Prostate gland (tissue), 2 donors: ENCODE measurements at regions not wholly inside any gene's neighbourhood (a gene's known extent, or its start where the extent isn't known, plus 50 kb on each side); places are given as distances from the start of the nearest gene placed in this dataset.

Experiments used
- POLR2A ChIP-seq: fragments of 450-650 bp; IDR thresholded peaks from one replicate; pipeline ENCODE4 v1.6.1; 2016; ENCODE audit warnings: antibody characterized with exemption, mild to moderate bottlenecking
- POLR2AphosphoS5 ChIP-seq: sonication (generic); formaldehyde crosslinking; IDR thresholded peaks from one replicate; pipeline ENCODE4 v1.6.1; 2017; ENCODE audit warnings: antibody characterized with exemption
- TF ChIP-seq, protein P1 (sequence below), 4 experiments: fragments of 200-600 bp in 2 of 4; fragments of 450-650 bp in 2 of 4; sonication (generic) in 2 of 4; IDR thresholded peaks; 1 replicate in 3 of 4; 2 replicates in 1 of 4; pipeline ENCODE4 v1.5.1; 2016 to 2019; ENCODE audit warnings: antibody characterized with exemption in 4 of 4, mild to moderate bottlenecking in 2 of 4, moderate library complexity in 2 of 4

DNA sequence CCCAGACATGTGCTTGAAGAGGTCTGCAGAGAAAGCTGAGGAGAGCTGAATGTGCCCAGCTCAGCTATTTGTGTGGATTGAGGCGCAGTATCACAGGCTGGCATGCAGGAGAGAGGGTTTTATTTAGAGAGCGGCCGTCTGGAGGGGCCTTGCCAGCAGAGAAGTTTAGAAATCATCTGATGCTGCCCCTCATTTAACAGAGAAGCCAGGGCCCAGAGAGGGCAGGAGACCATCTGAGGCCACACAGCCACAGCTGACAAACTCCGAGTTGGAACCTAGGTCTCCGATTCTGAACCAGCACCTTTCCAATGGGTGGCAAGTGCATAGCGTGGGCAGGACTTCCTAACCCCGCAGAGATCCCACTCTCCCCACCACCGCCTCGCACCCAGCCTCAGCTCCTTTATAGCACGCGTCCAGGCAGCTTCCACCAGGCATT, 101.0 kb downstream of the LSM3 start:
- TF ChIP-seq, protein P1, sequence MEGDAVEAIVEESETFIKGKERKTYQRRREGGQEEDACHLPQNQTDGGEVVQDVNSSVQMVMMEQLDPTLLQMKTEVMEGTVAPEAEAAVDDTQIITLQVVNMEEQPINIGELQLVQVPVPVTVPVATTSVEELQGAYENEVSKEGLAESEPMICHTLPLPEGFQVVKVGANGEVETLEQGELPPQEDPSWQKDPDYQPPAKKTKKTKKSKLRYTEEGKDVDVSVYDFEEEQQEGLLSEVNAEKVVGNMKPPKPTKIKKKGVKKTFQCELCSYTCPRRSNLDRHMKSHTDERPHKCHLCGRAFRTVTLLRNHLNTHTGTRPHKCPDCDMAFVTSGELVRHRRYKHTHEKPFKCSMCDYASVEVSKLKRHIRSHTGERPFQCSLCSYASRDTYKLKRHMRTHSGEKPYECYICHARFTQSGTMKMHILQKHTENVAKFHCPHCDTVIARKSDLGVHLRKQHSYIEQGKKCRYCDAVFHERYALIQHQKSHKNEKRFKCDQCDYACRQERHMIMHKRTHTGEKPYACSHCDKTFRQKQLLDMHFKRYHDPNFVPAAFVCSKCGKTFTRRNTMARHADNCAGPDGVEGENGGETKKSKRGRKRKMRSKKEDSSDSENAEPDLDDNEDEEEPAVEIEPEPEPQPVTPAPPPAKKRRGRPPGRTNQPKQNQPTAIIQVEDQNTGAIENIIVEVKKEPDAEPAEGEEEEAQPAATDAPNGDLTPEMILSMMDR (IDR thresholded peaks at IDR 0.05), result no peak
- TF ChIP-seq POLR2AphosphoS5 (no peak), POLR2A (no peak)
